IMR-90 (cell line): ENCODE measurements at regions not wholly inside any gene's neighbourhood (a gene's known extent, or its start where the extent isn't known, plus 50 kb on each side); places are given as distances from the start of the nearest gene placed in this dataset.

Source experiments
- ATAC-seq: fragments of 200-7000 bp; cut with Tn5 transposase; 2 replicates; pipeline ENCODE4 v1.9.1; 2020; ENCODE audit warnings: low read depth, mild to moderate bottlenecking, moderate library complexity
- BruUV-seq: library from RNA; stranded (reverse); fragments of 400-500 nt; replicated peaks from 2 replicates; lab custom pipeline; 2021; lab: Mats Ljungman, UMichigan
- CTCF ChIA-PET: fragments of 300-600 bp; formaldehyde crosslinking; extraction: SDS; loops from one replicate; lab custom pipeline; 2021; ENCODE audit warnings: antibody characterized with exemption; lab: Yijun Ruan, JAX
- POLR2A ChIA-PET: fragments of 300-600 bp; sonication (Branson Sonifier 250); formaldehyde crosslinking; loops from one replicate; lab custom pipeline; 2022; ENCODE audit warnings: antibody characterized with exemption; ENCODE audit not compliant: unreplicated experiment; lab: Charles Lee
- DNase-seq: peaks from one replicate; pipeline ENCODE4 v3.0.0; 2013
- H2AFZ ChIP-seq: replicated peaks from 2 replicates; pipeline ENCODE3; 2013; ENCODE audit warnings: low read length, mild to moderate bottlenecking; ENCODE audit not compliant: poor library complexity
- H2AK5ac ChIP-seq: 2 replicates; pipeline ENCODE4 v1.6.1; 2013; ENCODE audit warnings: low read depth, low read length, inconsistent platforms
- H2AK9ac ChIP-seq: replicated peaks from 2 replicates; pipeline ENCODE3; 2013; ENCODE audit warnings: mild to moderate bottlenecking, low read depth, low read length, moderate library complexity; ENCODE audit not compliant: poor library complexity
- H2BK120ac ChIP-seq: 2 replicates; pipeline ENCODE4 v1.6.1; 2013; ENCODE audit warnings: low read depth, low read length, inconsistent platforms
- H2BK15ac ChIP-seq: 3 replicates; pipeline ENCODE4 v1.6.1; 2013; ENCODE audit warnings: low read depth, low read length, inconsistent platforms
- H2BK20ac ChIP-seq: 2 replicates; pipeline ENCODE4 v1.6.1; 2013; ENCODE audit warnings: low read depth, mild to moderate bottlenecking, inconsistent platforms, low read length, moderate library complexity
- H2BK5ac ChIP-seq: 2 replicates; pipeline ENCODE4 v1.6.1; 2013; ENCODE audit warnings: mild to moderate bottlenecking, low read depth, low read length, inconsistent platforms; ENCODE audit not compliant: poor library complexity, severe bottlenecking
- H3K14ac ChIP-seq: replicated peaks from 2 replicates; pipeline ENCODE4 v1.6.1; 2013; ENCODE audit warnings: low read depth, low read length, inconsistent platforms
- H3K18ac ChIP-seq: 2 replicates; pipeline ENCODE4 v1.6.1; 2013; ENCODE audit warnings: low read depth, low read length, control low read depth
- H3K23ac ChIP-seq: 2 replicates; pipeline ENCODE4 v1.6.1; 2013; ENCODE audit warnings: low read depth, low read length, inconsistent platforms
- H3K27ac ChIP-seq: 2 replicates; pipeline ENCODE4 v1.5.1; 2013; ENCODE audit warnings: mild to moderate bottlenecking, control low read depth, low read length; ENCODE audit not compliant: insufficient read depth
- H3K27me3 ChIP-seq: 2 replicates; pipeline ENCODE4 v1.6.1; 2013; ENCODE audit warnings: low read length; ENCODE audit not compliant: control insufficient read depth, insufficient read depth
- H3K36me3 ChIP-seq: 2 replicates; pipeline ENCODE4 v1.6.1; 2013; ENCODE audit warnings: low read length, mixed read lengths; ENCODE audit not compliant: control insufficient read depth, insufficient read depth
- H3K4ac ChIP-seq: 2 replicates; pipeline ENCODE4 v1.6.1; 2013; ENCODE audit warnings: low read depth, low read length, inconsistent platforms
- H3K4me1 ChIP-seq: 2 replicates; pipeline ENCODE4 v1.6.1; 2013; ENCODE audit warnings: low read length, mixed read lengths; ENCODE audit not compliant: control insufficient read depth, insufficient read depth
- H3K4me2 ChIP-seq: 2 replicates; pipeline ENCODE4 v1.6.1; 2013; ENCODE audit warnings: low read depth, mild to moderate bottlenecking, control low read depth, low read length, moderate library complexity
- H3K4me3 ChIP-seq: 2 replicates; pipeline ENCODE4 v1.5.1; 2013; ENCODE audit warnings: low read depth, mild to moderate bottlenecking, control low read depth, low read length, moderate library complexity; ENCODE audit not compliant: insufficient read depth
- H3K56ac ChIP-seq: 2 replicates; pipeline ENCODE4 v1.6.1; 2013; ENCODE audit warnings: low read length, inconsistent platforms; ENCODE audit not compliant: insufficient read depth; ENCODE audit errors: extremely low read depth
- H3K79me1 ChIP-seq, 2 experiments: 2 replicates each; pipeline ENCODE4 v1.6.1; 2013; ENCODE audit warnings: low read length in 2 of 2, inconsistent platforms in 1 of 2, low read depth in 1 of 2
- H3K9ac ChIP-seq: 2 replicates; pipeline ENCODE4 v1.6.1; 2013; ENCODE audit warnings: low read depth, low read length, control low read depth
- H3K9me1 ChIP-seq: 2 replicates; pipeline ENCODE4 v1.6.1; 2013; ENCODE audit warnings: low read length, inconsistent platforms; ENCODE audit not compliant: insufficient read depth
- H3K9me3 ChIP-seq: 2 replicates; pipeline ENCODE4 v1.6.1; 2013; ENCODE audit warnings: low read length; ENCODE audit not compliant: control insufficient read depth, insufficient read depth
- H4K20me1 ChIP-seq: 2 replicates; pipeline ENCODE4 v1.6.1; 2013; ENCODE audit warnings: low read length, inconsistent platforms; ENCODE audit not compliant: insufficient read depth
- H4K5ac ChIP-seq: 2 replicates; pipeline ENCODE4 v1.6.1; 2013; ENCODE audit warnings: mild to moderate bottlenecking, low read depth, low read length, control low read depth
- H4K8ac ChIP-seq, 2 experiments: 2 replicates each; pipeline ENCODE4 v1.6.1; 2013; ENCODE audit warnings: low read depth in 2 of 2, low read length in 2 of 2, control low read depth in 1 of 2, inconsistent platforms in 1 of 2
- H4K91ac ChIP-seq: 2 replicates; pipeline ENCODE4 v1.6.1; 2013; ENCODE audit warnings: low read depth, low read length, inconsistent platforms; ENCODE audit not compliant: insufficient read depth
- CEBPB ChIP-seq: IDR thresholded peaks from 2 replicates; pipeline ENCODE4 v1.6.1; 2012; ENCODE audit warnings: low read depth, low read length, improper control_type of control experiment
- MAFK ChIP-seq: IDR thresholded peaks from 2 replicates; pipeline ENCODE4 v1.6.1; 2012; ENCODE audit warnings: low read depth, low read length, improper control_type of control experiment
- MAZ ChIP-seq: IDR thresholded peaks from 2 replicates; pipeline ENCODE4 v1.6.1; 2012; ENCODE audit warnings: low read depth, mild to moderate bottlenecking, low read length, improper control_type of control experiment, moderate library complexity, borderline replicate concordance
- NFE2L2 ChIP-seq: fragments of 150-350 bp; IDR thresholded peaks from 2 replicates; pipeline ENCODE4 v1.6.1; 2016; ENCODE audit warnings: low read depth, mild to moderate bottlenecking, low read length
- RAD21 ChIP-seq: IDR thresholded peaks from 2 replicates; pipeline ENCODE4 v1.6.1; 2012; ENCODE audit warnings: low read length, improper control_type of control experiment
- SMC3 ChIP-seq: fragments of 150-350 bp; IDR thresholded peaks from 2 replicates; pipeline ENCODE4 v1.6.1; 2016; ENCODE audit warnings: low read depth, mild to moderate bottlenecking, antibody characterized with exemption, low read length, moderate library complexity
- WGBS, 2 experiments: methylation state at CpG; one replicate each; pipeline versions ENCODE4 v1.1.5 to v1.1.7; 2013; ENCODE audit warnings: missing lambda C conversion rate in 2 of 2; ENCODE audit not compliant: insufficient read length in 1 of 2; ENCODE audit errors: extremely low coverage in 2 of 2; 5-methylcytosine and 5-hydroxymethylcytosine counted together
- dilution Hi-C: fragments of 300-500 bp; cut with HindIII; formaldehyde crosslinking; loops from one replicate; pipeline ENCODE4 v1.14.3; 2018; ENCODE audit warnings: low sequenced_read_pairs; ENCODE audit not compliant: unreplicated experiment
- in situ Hi-C: fragments of 300-500 bp; cut with MboI; formaldehyde crosslinking; loops from 3 replicates; pipeline ENCODE4 v1.14.3; 2019; ENCODE audit warnings: low sequenced_read_pairs, inconsistent platforms, mixed read lengths
- intact Hi-C: fragments of 100-400 bp; cut with micrococcal nuclease; formaldehyde crosslinking; loops from 2 replicates; pipeline ENCODE4 v1.10.0; 2022
- TF ChIP-seq, protein P1 (sequence below): conservative IDR thresholded peaks from 2 replicates; pipeline ENCODE4 v1.5.1; 2012; ENCODE audit warnings: mild to moderate bottlenecking, low read depth, low read length, improper control_type of control experiment

DNA sequence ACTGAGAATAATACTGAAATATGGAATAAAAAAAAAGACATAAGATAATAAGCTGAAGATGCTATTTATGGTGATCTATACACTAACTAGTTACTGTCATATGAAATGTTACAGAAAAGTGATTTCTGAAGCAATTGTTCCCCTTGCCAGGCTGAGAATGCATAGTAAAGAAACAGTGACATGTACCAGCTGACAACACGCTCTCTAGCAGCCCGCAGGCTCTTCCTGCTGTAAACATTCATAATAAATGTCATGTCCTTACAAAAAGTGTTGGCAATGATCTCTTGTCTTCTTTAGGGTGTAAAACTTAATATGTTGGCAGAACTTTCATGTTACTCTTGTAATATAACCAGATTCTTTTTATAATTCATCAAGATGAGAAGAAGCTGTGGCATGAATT is 1171.3 kb downstream of the DSC3 start:
- TF ChIP-seq, protein P1, sequence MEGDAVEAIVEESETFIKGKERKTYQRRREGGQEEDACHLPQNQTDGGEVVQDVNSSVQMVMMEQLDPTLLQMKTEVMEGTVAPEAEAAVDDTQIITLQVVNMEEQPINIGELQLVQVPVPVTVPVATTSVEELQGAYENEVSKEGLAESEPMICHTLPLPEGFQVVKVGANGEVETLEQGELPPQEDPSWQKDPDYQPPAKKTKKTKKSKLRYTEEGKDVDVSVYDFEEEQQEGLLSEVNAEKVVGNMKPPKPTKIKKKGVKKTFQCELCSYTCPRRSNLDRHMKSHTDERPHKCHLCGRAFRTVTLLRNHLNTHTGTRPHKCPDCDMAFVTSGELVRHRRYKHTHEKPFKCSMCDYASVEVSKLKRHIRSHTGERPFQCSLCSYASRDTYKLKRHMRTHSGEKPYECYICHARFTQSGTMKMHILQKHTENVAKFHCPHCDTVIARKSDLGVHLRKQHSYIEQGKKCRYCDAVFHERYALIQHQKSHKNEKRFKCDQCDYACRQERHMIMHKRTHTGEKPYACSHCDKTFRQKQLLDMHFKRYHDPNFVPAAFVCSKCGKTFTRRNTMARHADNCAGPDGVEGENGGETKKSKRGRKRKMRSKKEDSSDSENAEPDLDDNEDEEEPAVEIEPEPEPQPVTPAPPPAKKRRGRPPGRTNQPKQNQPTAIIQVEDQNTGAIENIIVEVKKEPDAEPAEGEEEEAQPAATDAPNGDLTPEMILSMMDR = no peak
- TF ChIP-seq MAZ (no peak), NFE2L2 (no peak), SMC3 (no peak), RAD21 (no peak), MAFK (no peak), CEBPB (no peak)
- ChIA-PET POLR2A (no interaction called here), CTCF (no interaction called here)
- Histone ChIP-seq H3K9ac (no peak overlapping the region), H2AFZ (no peak overlapping the region), H3K27ac (no peak overlapping the region), H2BK120ac (no peak overlapping the region), H3K9me1 (no peaks in the 10 kb centered on the region), H4K5ac (no peak overlapping the region), H4K8ac (no peak overlapping the region), H2AK5ac (no peak overlapping the region), H3K36me3 (no peaks in the 10 kb centered on the region), H2BK20ac (no peak overlapping the region), H3K27me3 (no peaks in the 10 kb centered on the region), H2BK5ac (no peak overlapping the region), H3K4ac (no peak overlapping the region), H3K14ac (no peak overlapping the region), H4K20me1 (no peaks in the 10 kb centered on the region), H3K56ac (no peak overlapping the region), H3K23ac (no peak overlapping the region), H3K4me1 (no peaks in the 10 kb centered on the region), H3K79me1 (no peaks in the 10 kb centered on the region), H4K91ac (no peak overlapping the region), H2BK15ac (no peak overlapping the region), H3K9me3 (no peaks in the 10 kb centered on the region), H3K4me2 (no peak overlapping the region), H2AK9ac (no peak overlapping the region), H3K18ac (no peak overlapping the region), H3K4me3 (no peak overlapping the region)
- no peak for DNase-seq
- no CpG with 5 or more reads among the region's 2 CpGs for WGBS, 2 experiments
- BruUV-seq = no TSS peak
- dilution Hi-C loops (no loop called here), in situ Hi-C loops (no loop called here), intact Hi-C loops (loop anchor here (1.0 kb wide), 1 partner anchor 410 kb away; no protein-coding TSS in a partner anchor)
- no peak for ATAC-seq
